Tibial nerve (tissue), 4 donors: ENCODE measurements at regions not wholly inside any gene's neighbourhood (a gene's known extent, or its start where the extent isn't known, plus 50 kb on each side); places are given as distances from the start of the nearest gene placed in this dataset.

Experiments
- DNase-seq, 2 donors: peaks; one replicate each; pipeline ENCODE4 v3.0.0-alpha.2; 2019; ENCODE audit warnings: low spot score in 2 of 2
- H3K27ac ChIP-seq, 4 donors: fragments of 200-600 bp; sonication (generic) in 3 of 4; one replicate each; pipeline ENCODE4 v1.5.1; 2017 to 2019; ENCODE audit warnings: mild to moderate bottlenecking in 1 of 4
- H3K27me3 ChIP-seq, 2 donors: fragments of 200-600 bp; sonication (generic) in 1 of 2; one replicate each; pipeline versions ENCODE4 v1.5.1 to v1.6.0; 2017 to 2019
- H3K36me3 ChIP-seq, 3 donors: fragments of 200-600 bp; sonication (generic); one replicate each; pipeline ENCODE4 v1.5.1; 2018 to 2019
- H3K4me1 ChIP-seq, 4 donors: fragments of 200-600 bp; sonication (generic) in 3 of 4; one replicate each; pipeline ENCODE4 v1.5.1; 2017 to 2019
- H3K4me3 ChIP-seq, 4 donors: fragments of 200-600 bp; sonication (generic) in 3 of 4; one replicate each; pipeline ENCODE4 v1.5.1; 2017 to 2019; ENCODE audit warnings: mild to moderate bottlenecking in 1 of 4, moderate library complexity in 1 of 4
- H3K9me3 ChIP-seq, 4 donors: fragments of 200-600 bp; sonication (generic) in 3 of 4; one replicate each; pipeline ENCODE4 v1.5.1; 2017 to 2019
- EP300 ChIP-seq, 2 donors: sonication (generic); formaldehyde crosslinking; IDR thresholded peaks; one replicate each; pipeline ENCODE4 v1.6.1; 2017; ENCODE audit warnings: antibody characterized with exemption in 2 of 2, mild to moderate bottlenecking in 1 of 2
- POLR2A ChIP-seq, 2 donors: fragments of 450-650 bp; IDR thresholded peaks; one replicate each; pipeline ENCODE4 v1.6.1; 2017; ENCODE audit warnings: antibody characterized with exemption in 2 of 2, mild to moderate bottlenecking in 2 of 2, moderate library complexity in 2 of 2
- WGBS, 2 donors: methylation state at CpG; one replicate each; pipeline ENCODE4 v1.1.5; 2018; 5-methylcytosine and 5-hydroxymethylcytosine counted together
- TF ChIP-seq, protein P1 (sequence below), 5 experiments: fragments of 200-600 bp in 3 of 5; fragments of 450-650 bp in 2 of 5; sonication (generic) in 3 of 5; IDR thresholded peaks; one replicate each; pipeline ENCODE4 v1.5.1; 2016 to 2019; ENCODE audit warnings: antibody characterized with exemption in 5 of 5, mild to moderate bottlenecking in 3 of 5, moderate library complexity in 2 of 5

DNA sequence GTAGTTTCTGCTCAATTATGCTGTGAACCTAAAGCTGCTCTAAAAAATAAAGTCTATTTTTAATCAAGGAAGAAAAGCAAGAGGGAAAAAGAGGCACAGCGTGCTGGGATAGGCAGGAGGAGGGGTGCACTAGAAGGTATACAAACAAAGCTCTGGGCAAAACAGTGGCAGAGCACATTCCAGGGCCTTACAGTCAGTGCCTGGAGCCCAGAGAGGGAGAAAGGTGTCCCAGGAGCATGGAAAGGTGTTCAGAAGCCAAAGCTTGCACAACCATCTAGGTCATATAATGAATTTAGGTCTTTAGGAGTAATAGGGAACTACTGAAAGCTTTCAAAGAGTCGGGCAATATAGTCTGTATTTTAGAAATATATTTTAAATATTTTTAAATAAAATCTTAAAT, 163.6 kb upstream of the PALMD start:
- Histone ChIP-seq H3K27me3 (no peaks in the 10 kb centered on the region), H3K36me3 (no peaks in the 10 kb centered on the region), H3K9me3 (no peaks in the 10 kb centered on the region), H3K27ac (no peak overlapping the region), H3K4me3 (no peak overlapping the region), H3K4me1 (no peaks in the 10 kb centered on the region)
- DNase-seq = no peak
- TF ChIP-seq EP300 (IDR thresholded peaks at IDR 0.05) (no peak), POLR2A (IDR thresholded peaks at IDR 0.05) (no peak)
- TF ChIP-seq, protein P1, sequence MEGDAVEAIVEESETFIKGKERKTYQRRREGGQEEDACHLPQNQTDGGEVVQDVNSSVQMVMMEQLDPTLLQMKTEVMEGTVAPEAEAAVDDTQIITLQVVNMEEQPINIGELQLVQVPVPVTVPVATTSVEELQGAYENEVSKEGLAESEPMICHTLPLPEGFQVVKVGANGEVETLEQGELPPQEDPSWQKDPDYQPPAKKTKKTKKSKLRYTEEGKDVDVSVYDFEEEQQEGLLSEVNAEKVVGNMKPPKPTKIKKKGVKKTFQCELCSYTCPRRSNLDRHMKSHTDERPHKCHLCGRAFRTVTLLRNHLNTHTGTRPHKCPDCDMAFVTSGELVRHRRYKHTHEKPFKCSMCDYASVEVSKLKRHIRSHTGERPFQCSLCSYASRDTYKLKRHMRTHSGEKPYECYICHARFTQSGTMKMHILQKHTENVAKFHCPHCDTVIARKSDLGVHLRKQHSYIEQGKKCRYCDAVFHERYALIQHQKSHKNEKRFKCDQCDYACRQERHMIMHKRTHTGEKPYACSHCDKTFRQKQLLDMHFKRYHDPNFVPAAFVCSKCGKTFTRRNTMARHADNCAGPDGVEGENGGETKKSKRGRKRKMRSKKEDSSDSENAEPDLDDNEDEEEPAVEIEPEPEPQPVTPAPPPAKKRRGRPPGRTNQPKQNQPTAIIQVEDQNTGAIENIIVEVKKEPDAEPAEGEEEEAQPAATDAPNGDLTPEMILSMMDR (IDR thresholded peaks at IDR 0.05) = no peak
- WGBS, 2 donors = 74 to 83% methylated on average over 2 of the region's 2 CpGs

DNA sequence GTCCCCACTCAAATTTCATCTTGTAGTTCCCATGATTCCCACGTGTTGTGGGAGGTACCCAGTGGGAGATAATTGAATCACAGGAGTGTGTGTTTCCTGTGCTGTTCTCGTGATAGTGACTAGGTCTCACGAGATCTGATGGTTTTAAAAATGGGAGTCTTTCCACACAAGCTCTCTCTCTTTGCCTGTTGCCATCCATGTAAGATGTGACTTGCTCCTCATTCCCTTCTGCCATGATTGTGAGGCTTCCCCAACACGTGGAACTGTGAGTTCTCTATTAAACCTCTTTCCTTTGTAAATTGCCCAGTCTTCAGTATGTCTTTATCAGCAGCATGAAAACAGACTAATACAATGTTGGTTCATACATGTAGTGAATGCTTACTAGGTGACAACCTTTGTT, 163.2 kb upstream of the PALMD start:
- Histone ChIP-seq H3K36me3 (no peaks in the 10 kb centered on the region), H3K9me3 (no peaks in the 10 kb centered on the region), H3K4me1 (no peaks in the 10 kb centered on the region), H3K27ac (no peak overlapping the region), H3K4me3 (no peak overlapping the region), H3K27me3 (no peaks in the 10 kb centered on the region)
- no peak for DNase-seq
- no peak for TF ChIP-seq EP300 (IDR thresholded peaks at IDR 0.05)
- TF ChIP-seq, protein P1 (IDR thresholded peaks at IDR 0.05) = no peak
- TF ChIP-seq POLR2A (IDR thresholded peaks at IDR 0.05) = no peak
- 79 to 85% methylated on average over 4 of the region's 4 CpGs for WGBS, 2 donors

DNA sequence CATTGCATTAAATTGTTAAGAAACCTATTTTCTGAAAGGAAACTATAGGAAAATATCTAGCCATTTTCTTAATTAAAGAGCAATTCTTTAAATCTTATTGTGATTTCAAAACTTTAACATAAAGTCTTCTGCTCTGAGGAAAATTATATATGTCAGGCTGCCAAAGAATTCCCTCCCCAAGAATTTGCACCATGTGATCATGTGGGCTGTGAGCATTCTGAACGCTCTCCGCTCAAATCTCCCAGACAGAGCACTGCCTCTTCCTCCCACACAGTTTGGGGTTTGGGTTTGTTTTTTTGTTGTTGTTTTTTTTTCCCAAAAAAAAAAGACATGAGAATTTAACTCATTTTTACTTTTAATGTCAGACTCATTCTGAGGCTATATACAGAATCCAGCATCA, 155.9 kb upstream of the PALMD start:
- Histone ChIP-seq H3K27ac (peak overlapping the region in 1 of 4 donors; percentile 17), H3K4me1 (peaks cover 0 to 4% (median 0%) of the 10 kb centered on the region in 4 donors), H3K4me3 (no peak overlapping the region), H3K27me3 (no peaks in the 10 kb centered on the region), H3K36me3 (no peaks in the 10 kb centered on the region), H3K9me3 (no peaks in the 10 kb centered on the region)
- no peak for DNase-seq
- WGBS, 2 donors = 23 to 31% methylated on average over 2 of the region's 2 CpGs
- TF ChIP-seq EP300 (IDR thresholded peaks at IDR 0.05) (no peak), POLR2A (IDR thresholded peaks at IDR 0.05) (no peak)
- TF ChIP-seq, protein P1 (IDR thresholded peaks at IDR 0.05) = no peak

DNA sequence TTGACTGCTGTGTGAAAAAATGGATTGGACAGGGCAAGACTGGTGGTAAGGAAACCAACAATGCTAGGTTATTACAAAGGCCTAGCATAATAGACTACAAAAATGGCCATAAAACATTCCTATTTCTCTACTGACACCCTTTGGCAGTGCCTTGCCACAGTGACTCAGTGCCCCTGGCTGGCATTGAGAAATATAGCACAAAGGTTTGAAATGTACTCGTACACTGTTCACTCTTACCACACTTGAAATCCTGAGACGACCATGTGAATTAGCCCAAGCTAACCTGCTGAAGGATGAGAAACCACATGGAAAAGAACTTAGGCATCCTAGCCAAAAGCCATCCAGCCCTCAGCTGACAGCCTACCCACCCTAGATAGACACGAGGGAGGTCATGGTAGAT, 149.8 kb upstream of the PALMD start:
- H3K27me3 ChIP-seq = no peaks in the 10 kb centered on the region
- H3K4me1 ChIP-seq = no peaks in the 10 kb centered on the region
- no peaks in the 10 kb centered on the region for H3K9me3 ChIP-seq
- WGBS, 2 donors = 92 to 94% methylated on average over 3 of the region's 3 CpGs
- H3K36me3 ChIP-seq = no peaks in the 10 kb centered on the region
- TF ChIP-seq, protein P1 (IDR thresholded peaks at IDR 0.05) = no peak
- TF ChIP-seq POLR2A (IDR thresholded peaks at IDR 0.05) (no peak), EP300 (IDR thresholded peaks at IDR 0.05) (no peak)
- no peak overlapping the region for H3K4me3 ChIP-seq
- DNase-seq = no peak
- H3K27ac ChIP-seq = no peak overlapping the region

DNA sequence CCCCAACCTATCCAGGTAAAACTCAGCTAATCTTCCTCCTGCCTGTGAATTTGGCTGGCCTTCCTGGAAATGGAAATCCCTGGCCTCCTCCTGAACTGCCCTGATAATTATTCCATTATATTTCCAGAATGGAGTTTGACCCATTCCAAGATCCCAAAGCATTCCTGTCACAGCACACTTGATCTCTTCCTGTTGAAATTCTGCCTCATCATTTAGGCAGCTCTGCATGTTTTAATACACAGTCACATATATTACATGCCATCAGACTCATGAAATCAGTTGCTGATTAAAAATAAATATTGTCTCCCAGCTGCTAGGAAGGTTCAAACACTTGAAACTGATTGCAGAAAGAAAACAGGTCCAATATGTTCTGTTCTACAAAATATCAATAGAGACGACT, 148.2 kb upstream of the PALMD start:
- H3K9me3 ChIP-seq = no peaks in the 10 kb centered on the region
- TF ChIP-seq POLR2A (IDR thresholded peaks at IDR 0.05) = no peak
- TF ChIP-seq, protein P1 (IDR thresholded peaks at IDR 0.05) = no peak
- no peak for TF ChIP-seq EP300 (IDR thresholded peaks at IDR 0.05)
- no peak overlapping the region for H3K4me3 ChIP-seq
- H3K36me3 ChIP-seq = no peaks in the 10 kb centered on the region
- no peak for DNase-seq
- H3K27me3 ChIP-seq = no peaks in the 10 kb centered on the region
- WGBS, 2 donors = 85 to 96% methylated on average over 1 of the region's 1 CpG
- no peak overlapping the region for H3K27ac ChIP-seq
- H3K4me1 ChIP-seq = peaks cover 0 to 3% (median 0%) of the 10 kb centered on the region in 4 donors
